Bronchial epithelial cell (primary cell): ENCODE measurements at regions not wholly inside any gene's neighbourhood (a gene's known extent, or its start where the extent isn't known, plus 50 kb on each side); places are given as distances from the start of the nearest gene placed in this dataset.

ENCODE experiments used
- DNase-seq: peaks from one replicate; pipeline ENCODE4 v3.0.0-alpha.2; 2010; ENCODE audit warnings: low read depth
- FAIRE-seq: peaks from 2 replicates; lab custom pipeline; 2011; peaks lifted over from hg19 to GRCh38; lab: Jason Lieb, UNC
- H3K27me3 ChIP-seq: 2 replicates; pipeline ENCODE4 v1.5.1; 2011; ENCODE audit warnings: low read length; ENCODE audit not compliant: control insufficient read depth, insufficient read depth
- H3K36me3 ChIP-seq: 2 replicates; pipeline ENCODE4 v1.5.1; 2011; ENCODE audit warnings: low read length; ENCODE audit not compliant: control insufficient read depth, insufficient read depth
- H3K4me3 ChIP-seq: 2 replicates; pipeline ENCODE4 v1.5.1; 2011; ENCODE audit warnings: mild to moderate bottlenecking, low read depth, low read length, control low read depth
- TF ChIP-seq, protein P1 (sequence below): IDR thresholded peaks from 2 replicates; pipeline ENCODE4 v1.5.1; 2011; ENCODE audit warnings: mild to moderate bottlenecking, moderate library complexity, low read length, control low read depth, inconsistent platforms; ENCODE audit not compliant: insufficient read depth, severe bottlenecking

DNA sequence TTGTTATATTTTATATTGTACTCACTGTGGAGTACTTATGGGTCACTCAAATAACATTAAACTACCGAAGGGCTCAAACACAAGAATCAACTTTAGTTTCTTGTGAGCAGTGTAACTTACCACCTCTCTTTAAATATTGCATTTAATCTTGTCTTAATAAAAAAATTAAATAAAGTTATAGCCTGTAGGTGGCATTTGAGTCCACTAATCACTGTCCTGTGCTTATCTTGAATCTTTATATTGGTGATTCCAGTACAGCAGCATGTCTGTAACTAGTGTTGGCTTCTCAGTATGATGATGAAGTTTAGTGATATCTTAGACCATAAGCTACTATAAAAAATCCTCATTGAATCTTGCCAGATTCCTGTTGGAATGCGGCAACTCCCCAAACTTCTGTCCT is 313.8 kb downstream of the FAM170A start:
- H3K36me3 ChIP-seq, result no peaks in the 10 kb centered on the region
- FAIRE-seq, result no peak
- DNase-seq, result peak; percentile 18
- TF ChIP-seq, protein P1, sequence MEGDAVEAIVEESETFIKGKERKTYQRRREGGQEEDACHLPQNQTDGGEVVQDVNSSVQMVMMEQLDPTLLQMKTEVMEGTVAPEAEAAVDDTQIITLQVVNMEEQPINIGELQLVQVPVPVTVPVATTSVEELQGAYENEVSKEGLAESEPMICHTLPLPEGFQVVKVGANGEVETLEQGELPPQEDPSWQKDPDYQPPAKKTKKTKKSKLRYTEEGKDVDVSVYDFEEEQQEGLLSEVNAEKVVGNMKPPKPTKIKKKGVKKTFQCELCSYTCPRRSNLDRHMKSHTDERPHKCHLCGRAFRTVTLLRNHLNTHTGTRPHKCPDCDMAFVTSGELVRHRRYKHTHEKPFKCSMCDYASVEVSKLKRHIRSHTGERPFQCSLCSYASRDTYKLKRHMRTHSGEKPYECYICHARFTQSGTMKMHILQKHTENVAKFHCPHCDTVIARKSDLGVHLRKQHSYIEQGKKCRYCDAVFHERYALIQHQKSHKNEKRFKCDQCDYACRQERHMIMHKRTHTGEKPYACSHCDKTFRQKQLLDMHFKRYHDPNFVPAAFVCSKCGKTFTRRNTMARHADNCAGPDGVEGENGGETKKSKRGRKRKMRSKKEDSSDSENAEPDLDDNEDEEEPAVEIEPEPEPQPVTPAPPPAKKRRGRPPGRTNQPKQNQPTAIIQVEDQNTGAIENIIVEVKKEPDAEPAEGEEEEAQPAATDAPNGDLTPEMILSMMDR, result peak; percentile 8
- no peaks in the 10 kb centered on the region for H3K27me3 ChIP-seq
- H3K4me3 ChIP-seq, result no peak overlapping the region

DNA sequence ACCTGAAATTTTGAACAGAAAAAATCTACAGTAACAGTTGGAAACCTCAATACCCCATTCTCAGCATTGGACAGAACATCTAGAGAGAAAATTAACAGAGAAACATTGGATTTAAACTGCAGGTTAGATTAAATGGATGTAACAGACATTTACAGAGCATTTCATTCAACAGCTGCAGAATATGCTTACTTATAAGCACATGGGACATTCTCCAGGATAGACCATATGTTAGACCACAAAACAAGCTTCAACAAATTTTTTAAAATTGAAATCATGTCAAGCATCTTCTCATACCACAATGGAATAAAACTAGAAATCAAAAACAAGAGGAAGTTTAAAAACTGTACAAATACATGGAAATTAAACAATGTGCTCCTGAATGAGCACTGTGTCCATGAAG is 316.3 kb downstream of the FAM170A start:
- Histone ChIP-seq H3K27me3 (no peaks in the 10 kb centered on the region), H3K4me3 (no peak overlapping the region), H3K36me3 (no peaks in the 10 kb centered on the region)
- DNase-seq (no peak), FAIRE-seq (no peak)
- TF ChIP-seq, protein P1, result no peak

DNA sequence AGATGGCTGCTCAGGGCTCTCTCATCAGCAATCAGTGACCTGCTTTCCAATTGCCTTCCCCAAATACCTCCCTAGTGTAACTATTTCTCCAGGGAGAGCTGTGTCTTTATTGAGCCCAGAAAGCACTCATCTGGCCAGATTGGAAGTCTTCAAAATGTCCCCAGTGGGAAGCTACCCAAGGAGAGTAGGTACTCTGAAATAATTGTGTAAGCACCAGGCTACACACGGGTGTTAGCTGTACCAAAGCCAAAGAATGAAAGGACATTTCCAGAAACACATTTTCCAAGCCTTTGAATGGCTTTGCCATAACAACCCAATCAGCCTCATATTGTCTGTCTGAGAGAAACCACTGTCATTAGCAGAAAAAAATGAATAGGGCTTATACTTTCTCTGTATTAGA is 318.8 kb downstream of the FAM170A start:
- no peak for DNase-seq
- Histone ChIP-seq H3K36me3 (no peaks in the 10 kb centered on the region), H3K27me3 (no peaks in the 10 kb centered on the region), H3K4me3 (no peak overlapping the region)
- no peak for FAIRE-seq
- TF ChIP-seq, protein P1, result no peak

DNA sequence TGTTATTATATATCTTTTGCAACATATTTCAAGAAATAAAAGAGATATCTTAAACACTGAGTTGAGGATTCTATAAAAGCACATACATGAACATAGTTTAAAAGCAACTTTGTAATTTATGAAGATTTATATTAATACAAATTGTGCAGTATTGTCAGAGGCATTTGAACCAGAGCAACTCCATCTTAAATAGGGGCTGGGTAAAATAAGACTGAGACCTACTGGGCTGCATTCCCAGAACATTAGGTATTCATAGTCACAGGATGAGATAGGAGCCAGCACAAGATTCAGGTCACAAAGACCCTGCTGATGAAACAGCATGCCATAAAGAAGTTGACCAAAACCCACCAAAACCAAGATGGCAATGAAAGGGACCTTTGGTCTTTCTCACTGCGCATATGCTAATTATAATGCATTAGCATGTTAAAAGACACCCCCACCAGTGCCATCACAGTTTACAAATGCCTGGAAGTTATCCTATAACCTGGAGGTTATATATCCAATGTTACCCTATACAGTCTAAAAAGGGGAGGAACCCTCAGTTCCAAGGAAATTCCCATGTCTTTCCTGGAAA is 320.2 kb downstream of the FAM170A start:
- FAIRE-seq, result no peak
- no peaks in the 10 kb centered on the region for H3K27me3 ChIP-seq
- no peaks in the 10 kb centered on the region for H3K36me3 ChIP-seq
- no peak overlapping the region for H3K4me3 ChIP-seq
- no peak for DNase-seq
- TF ChIP-seq, protein P1, result no peak

DNA sequence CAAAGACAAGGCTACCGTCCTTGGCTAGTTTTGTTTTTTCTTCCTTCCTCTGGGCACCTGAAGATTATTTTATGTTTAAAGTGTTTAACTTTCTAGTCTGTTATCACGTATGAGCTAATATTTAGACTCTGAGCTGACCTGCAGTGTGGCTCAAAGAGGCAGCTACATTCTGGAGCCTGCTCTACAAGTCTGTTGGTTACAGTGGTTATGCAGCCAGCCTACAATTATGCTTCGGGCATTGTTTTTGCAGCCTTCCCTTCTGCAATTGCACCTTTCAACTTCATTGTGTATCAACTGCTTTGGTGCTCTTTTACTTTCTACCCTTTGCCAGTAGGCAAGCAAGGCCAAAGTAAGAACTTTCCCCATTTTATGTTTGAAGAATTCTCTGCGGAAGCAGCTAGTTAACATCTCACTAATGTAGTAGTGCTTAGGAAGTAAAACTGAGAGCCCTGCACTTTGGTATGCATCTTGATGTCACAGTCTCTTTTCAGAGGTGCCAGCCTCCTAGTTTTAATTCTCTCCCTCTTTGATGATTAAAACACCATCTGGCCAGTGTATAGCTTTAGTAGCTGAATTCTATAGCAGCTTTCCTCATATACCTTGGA is 322.1 kb downstream of the FAM170A start:
- FAIRE-seq (no peak), DNase-seq (peak; percentile 3)
- Histone ChIP-seq H3K4me3 (no peak overlapping the region), H3K36me3 (no peaks in the 10 kb centered on the region), H3K27me3 (no peaks in the 10 kb centered on the region)
- TF ChIP-seq, protein P1, result no peak

DNA sequence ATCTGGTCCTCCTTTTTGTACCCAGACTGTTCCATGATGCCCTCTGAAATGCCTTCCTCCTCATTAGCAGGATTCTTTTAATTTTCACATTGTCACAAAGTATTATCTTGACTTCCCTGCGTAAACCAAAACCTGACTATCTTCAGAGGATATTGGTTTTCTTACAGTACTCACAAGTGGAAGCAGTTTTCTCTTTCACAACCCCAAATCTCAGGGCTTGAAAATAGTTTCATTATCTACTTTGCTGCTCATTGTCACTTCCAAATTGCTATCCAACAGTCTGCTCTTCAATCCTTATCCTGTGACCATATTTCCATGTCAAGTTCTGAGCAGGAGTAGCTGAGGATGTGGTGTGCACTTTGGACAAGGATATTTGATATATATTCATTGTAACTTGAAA is 324.1 kb downstream of the FAM170A start:
- H3K4me3 ChIP-seq, result no peak overlapping the region
- no peaks in the 10 kb centered on the region for H3K36me3 ChIP-seq
- FAIRE-seq, result no peak
- no peaks in the 10 kb centered on the region for H3K27me3 ChIP-seq
- DNase-seq, result no peak
- TF ChIP-seq, protein P1, result no peak
